Suprapubic skin (tissue), 3 donors: ENCODE measurements at regions not wholly inside any gene's neighbourhood (a gene's known extent, or its start where the extent isn't known, plus 50 kb on each side); places are given as distances from the start of the nearest gene placed in this dataset.

Source experiments
- EP300 ChIP-seq: sonication (generic); formaldehyde crosslinking; IDR thresholded peaks from one replicate; pipeline ENCODE4 v1.6.1; 2017; ENCODE audit warnings: antibody characterized with exemption
- TF ChIP-seq, protein P1 (sequence below), 2 donors: fragments of 200-600 bp in 1 of 2; fragments of 450-650 bp in 1 of 2; sonication (generic) in 1 of 2; IDR thresholded peaks; one replicate each; pipeline ENCODE4 v1.5.1; 2016 to 2019; ENCODE audit warnings: antibody characterized with exemption in 2 of 2, mild to moderate bottlenecking in 1 of 2, moderate library complexity in 1 of 2

DNA sequence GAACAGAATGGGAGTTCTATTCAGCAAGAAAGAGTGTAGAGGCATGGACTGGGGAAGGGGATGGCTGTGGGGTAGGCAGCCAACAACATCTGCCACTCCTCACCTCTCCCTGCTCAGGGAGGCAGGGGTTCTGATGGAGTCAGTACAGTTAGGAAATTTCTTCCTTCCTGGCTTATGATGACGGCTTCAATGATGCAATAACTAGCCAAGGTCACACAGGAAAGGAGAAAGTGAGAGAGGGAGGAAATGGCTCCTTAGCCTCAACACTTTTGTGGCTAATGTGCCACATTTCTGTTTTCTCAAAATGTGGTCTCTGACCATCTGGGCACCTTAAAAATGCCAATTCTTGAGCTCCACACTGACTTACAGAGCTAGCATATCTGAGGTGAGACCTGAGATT is 79.3 kb upstream of the PDZD8 start:
- TF ChIP-seq, protein P1, sequence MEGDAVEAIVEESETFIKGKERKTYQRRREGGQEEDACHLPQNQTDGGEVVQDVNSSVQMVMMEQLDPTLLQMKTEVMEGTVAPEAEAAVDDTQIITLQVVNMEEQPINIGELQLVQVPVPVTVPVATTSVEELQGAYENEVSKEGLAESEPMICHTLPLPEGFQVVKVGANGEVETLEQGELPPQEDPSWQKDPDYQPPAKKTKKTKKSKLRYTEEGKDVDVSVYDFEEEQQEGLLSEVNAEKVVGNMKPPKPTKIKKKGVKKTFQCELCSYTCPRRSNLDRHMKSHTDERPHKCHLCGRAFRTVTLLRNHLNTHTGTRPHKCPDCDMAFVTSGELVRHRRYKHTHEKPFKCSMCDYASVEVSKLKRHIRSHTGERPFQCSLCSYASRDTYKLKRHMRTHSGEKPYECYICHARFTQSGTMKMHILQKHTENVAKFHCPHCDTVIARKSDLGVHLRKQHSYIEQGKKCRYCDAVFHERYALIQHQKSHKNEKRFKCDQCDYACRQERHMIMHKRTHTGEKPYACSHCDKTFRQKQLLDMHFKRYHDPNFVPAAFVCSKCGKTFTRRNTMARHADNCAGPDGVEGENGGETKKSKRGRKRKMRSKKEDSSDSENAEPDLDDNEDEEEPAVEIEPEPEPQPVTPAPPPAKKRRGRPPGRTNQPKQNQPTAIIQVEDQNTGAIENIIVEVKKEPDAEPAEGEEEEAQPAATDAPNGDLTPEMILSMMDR (IDR thresholded peaks at IDR 0.05): no peak
- no peak for TF ChIP-seq EP300
